Fibroblast of lung (primary cell): ENCODE measurements at regions not wholly inside any gene's neighbourhood (a gene's known extent, or its start where the extent isn't known, plus 50 kb on each side); places are given as distances from the start of the nearest gene placed in this dataset.

Source experiments
- EZH2 ChIP-seq: IDR thresholded peaks from 2 replicates; pipeline ENCODE4 v1.5.1; 2012; ENCODE audit warnings: low read length, control low read depth, mild to moderate bottlenecking; ENCODE audit errors: missing control alignments
- TF ChIP-seq, protein P1 (sequence below), 2 donors: IDR thresholded peaks in 1 of 2; conservative IDR thresholded peaks in 1 of 2; 1 replicate in 1 of 2; 2 replicates in 1 of 2; pipeline ENCODE4 v1.5.1; 2011 to 2012; ENCODE audit warnings: low read length in 2 of 2, control low read depth in 1 of 2, inconsistent platforms in 1 of 2, low read depth in 1 of 2, mild to moderate bottlenecking in 1 of 2

DNA sequence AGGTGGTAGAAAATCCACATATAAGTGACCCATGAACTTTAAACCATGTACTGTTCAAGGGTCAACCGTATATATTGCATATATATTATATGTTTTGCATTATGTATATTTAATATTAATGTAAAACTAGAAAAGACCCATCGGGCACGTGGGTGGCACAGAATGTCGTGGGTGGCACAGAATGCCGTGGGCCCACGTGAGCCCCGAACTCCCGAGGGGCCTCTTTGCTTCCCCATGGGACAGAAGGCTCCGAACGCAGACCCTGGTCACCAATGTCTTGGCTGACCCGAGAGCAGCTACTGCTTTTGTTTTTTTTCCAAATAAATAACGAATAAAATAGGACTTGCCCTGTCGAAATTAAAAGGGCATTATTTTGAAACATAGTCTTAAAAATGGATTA is 415.4 kb downstream of the BRD1 start:
- TF ChIP-seq, protein P1, sequence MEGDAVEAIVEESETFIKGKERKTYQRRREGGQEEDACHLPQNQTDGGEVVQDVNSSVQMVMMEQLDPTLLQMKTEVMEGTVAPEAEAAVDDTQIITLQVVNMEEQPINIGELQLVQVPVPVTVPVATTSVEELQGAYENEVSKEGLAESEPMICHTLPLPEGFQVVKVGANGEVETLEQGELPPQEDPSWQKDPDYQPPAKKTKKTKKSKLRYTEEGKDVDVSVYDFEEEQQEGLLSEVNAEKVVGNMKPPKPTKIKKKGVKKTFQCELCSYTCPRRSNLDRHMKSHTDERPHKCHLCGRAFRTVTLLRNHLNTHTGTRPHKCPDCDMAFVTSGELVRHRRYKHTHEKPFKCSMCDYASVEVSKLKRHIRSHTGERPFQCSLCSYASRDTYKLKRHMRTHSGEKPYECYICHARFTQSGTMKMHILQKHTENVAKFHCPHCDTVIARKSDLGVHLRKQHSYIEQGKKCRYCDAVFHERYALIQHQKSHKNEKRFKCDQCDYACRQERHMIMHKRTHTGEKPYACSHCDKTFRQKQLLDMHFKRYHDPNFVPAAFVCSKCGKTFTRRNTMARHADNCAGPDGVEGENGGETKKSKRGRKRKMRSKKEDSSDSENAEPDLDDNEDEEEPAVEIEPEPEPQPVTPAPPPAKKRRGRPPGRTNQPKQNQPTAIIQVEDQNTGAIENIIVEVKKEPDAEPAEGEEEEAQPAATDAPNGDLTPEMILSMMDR (conservative IDR thresholded peaks at IDR 0.05 in 1 of 2, IDR thresholded peaks at IDR 0.05 in 1 of 2; ENCODE audit: low read depth in 1 of 2, low read length in 2 of 2) = no peak
- no peak for TF ChIP-seq EZH2
